ENCODE measurements at regions not wholly inside any gene's neighbourhood (a gene's known extent, or its start where the extent isn't known, plus 50 kb on each side); places are given as distances from the start of the nearest gene placed in this dataset.
"Not testable (repeated sequence)": the region's sequence is repeated elsewhere in the genome, so short reads cannot be mapped to it uniquely, and the experiment has no call there.

GRCh38 chr18:67131498-67131897, 385.0 kb downstream of the DSEL start:
- DNase-seq, result no peak

- not testable (repeated sequence) for DNase-seq
Measured at GRCh38 chr18:67126751-67127150, 389.8 kb downstream of the DSEL start.

- no peak for DNase-seq
Measured at GRCh38 chr18:67123901-67124300, 392.6 kb downstream of the DSEL start.

DNA sequence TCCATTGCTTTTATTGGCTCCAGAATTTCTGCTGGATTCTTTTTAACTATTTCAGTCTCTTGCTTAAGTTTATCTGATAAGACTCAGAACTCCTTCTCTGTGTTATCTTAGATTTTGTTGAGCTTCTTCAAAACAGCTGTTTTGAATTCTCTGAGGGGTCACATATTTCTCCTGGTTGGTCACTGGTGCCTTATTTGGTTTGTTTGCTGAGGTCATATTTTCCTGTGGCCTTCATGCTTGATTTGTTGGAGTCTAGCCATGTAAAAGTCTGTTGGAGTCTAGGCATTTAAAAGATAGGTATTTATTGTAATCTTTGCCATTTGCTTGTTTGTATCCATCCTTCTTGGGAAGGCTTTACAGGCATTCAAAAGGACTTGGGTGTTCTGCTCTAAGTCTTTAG, 398.7 kb downstream of the DSEL start:
- DNase-seq, result no peak

- DNase-seq, result no peak
Measured at GRCh38 chr18:67109535-67109934, 407.0 kb downstream of the DSEL start.

GRCh38 chr18:67108894-67109293, 407.6 kb downstream of the DSEL start:
- DNase-seq, result no peak

- DNase-seq, result peak; percentile 67
Measured at GRCh38 chr18:67104700-67105284, 411.7 kb downstream of the DSEL start.

GRCh38 chr18:67094123-67094522, 422.4 kb downstream of the DSEL start:
- DNase-seq, result no peak

DNA sequence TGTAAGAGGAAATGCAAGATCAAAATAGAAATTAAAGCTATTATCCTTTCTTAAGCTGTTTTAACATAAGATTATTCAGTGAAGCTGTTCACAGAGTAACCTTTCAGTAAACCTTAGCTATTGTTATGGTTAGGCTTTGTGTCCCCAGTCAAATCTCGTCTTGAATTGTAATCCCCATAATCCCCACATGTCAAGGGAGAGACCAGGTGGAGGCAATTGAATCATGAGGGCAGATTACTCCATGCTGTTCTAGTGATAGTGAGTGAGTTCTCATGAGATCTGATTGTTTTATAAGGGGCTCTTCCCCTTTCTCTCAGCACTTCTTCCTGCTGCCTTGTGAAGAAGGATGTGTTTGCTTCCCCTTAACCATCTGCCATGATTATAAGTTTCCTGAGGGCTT, 424.4 kb downstream of the DSEL start:
- DNase-seq, result no peak

- DNase-seq, result no peak
Measured at GRCh38 chr18:67081482-67082211, 434.9 kb downstream of the DSEL start.

DNA sequence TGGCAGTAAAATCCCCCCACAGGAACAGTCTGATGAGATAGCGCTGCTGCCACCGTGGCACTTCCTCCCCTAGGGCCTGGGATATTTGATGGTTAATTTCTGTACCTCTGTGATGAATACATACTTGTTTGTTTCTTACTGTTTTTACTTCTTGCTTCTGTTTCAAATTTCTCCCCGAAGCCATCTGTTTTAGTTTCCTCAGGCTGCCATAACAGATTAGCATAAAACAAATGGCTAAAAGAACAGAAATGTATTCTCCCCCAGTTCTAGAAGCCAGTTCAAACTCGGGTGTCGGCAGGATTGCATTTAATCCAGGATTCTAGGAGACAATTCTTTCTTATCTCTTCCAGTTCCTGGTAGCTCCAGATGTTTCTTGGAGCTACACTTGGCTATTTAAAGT, 435.9 kb downstream of the DSEL start:
- no peak for DNase-seq

GRCh38 chr18:67074309-67074708, 442.2 kb downstream of the DSEL start:
- peak; percentile 6 for DNase-seq

GRCh38 chr18:67072791-67073190, 443.7 kb downstream of the DSEL start:
- DNase-seq, result peak; percentile 9

- no peak for DNase-seq
Measured at GRCh38 chr18:67068608-67069007, 447.9 kb downstream of the DSEL start.

DNA sequence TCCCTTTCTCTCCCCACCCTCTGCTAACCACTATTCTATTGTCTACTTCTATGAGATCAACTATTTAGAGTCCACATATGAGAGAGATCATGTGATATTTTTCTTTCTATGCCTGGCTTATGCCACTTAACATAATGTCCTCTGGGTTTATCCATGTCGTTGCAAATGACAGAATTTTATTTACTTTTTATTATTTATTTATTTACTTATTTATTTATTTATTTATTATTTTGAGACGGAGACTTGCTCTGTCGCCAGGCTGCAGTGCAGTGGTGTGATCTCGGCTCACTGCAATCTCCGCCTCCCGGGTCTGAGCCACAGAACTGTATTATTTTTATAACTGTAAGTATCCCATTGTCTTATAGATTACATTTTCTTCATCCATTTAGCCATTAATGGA, 443.4 kb upstream of the CDH19 start:
- no peak for DNase-seq

DNA sequence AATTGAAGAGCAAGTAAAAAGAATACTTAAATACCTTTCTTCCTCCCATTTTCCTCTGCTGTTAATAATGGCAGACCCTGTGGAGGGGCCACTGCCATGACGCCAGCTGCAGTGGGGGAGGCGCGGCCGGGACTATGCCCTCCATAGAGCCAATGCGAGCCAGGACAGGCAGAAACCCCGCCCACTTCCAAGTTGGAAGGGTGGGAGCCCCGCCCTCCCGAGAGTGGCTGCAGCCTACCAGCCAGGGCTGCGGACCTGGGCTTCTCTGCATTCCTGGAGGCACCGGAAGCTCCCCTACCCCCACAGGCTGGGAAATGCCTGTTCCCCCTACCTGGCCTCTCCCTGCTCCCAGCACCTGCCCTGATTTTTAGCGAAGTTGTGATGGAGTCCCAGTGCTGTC, 439.4 kb upstream of the CDH19 start:
- DNase-seq, result no peak

GRCh38 chr18:67041334-67041733, 437.4 kb upstream of the CDH19 start:
- no peak for DNase-seq

DNA sequence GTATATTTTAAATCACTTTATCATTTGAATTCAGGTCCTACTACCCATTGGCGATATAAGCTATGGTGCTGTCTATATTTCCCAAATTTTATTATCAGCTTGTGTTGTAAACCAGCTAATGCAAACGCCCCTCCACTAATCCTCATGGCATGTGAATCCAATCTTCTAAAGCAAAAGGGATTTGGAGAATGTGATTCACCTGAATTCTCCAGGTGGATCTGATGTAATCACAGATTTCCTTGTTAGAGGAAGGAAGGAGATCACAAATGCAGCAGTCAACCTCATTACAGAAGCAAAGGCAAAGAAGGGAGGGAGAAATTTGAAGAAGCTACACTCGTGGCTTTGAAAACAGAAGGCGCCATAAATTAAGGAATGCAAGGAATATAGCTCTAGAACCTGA, 431.1 kb upstream of the CDH19 start:
- DNase-seq, result no peak

DNA sequence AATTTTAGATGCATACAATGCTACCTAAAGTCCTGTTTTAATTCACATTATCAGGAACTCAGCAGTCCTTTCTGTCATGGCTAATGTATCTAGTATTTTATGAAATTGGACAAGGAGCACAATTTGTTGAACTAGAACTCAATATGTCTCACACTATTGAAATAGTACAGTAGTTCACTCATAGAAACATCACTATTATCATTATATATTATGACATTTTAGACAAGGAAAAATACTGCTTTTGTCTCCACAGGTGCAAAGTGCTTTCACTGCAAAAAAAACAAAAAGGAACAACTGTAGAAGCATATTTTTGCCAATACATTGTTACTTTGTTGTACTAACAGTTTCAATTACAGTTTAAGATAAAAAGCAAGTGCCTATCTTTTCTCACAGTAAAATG, 419.2 kb upstream of the CDH19 start:
- DNase-seq, result no peak

DNA sequence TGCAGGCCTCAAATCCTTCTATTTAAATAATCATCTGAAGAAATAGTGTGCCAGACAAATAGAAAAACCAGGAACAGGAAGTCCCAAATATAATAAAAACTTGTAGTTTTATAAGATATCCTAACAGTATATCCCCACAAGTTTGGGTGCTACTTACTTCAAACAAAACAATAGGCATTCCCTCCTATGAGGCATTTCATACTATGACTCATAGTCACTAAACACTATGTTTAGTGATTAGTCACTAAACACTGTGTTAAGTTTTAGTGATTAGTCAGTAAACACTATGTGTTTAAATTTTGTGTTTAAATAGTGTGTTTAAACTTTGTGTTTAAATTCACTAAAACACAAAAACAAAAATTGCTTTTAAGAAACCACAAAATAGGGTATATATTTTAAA, 407.0 kb upstream of the CDH19 start:
- no peak for DNase-seq

- no peak for DNase-seq
Measured at GRCh38 chr18:67007999-67008398, 404.1 kb upstream of the CDH19 start.

DNA sequence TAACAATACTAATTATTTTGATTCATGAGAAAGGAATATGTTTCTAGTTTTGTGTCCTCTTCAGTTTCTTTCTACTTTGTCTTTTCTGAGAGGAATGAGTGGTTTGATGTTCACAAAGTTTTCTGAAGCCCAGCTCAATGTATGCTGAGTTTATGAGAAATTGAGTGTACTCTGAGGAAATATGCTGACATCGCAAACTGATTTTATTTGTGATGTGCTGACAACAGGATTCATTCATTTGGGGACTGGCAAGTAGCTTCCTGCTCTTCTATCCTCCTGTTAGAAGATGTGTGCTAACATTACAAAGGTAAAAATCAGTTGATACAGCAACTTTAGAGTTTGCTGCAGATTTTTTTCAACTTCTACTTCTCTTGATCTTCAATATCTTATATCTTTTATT, 403.2 kb upstream of the CDH19 start:
- no peak for DNase-seq

GRCh38 chr18:67001052-67001451, 397.2 kb upstream of the CDH19 start:
- DNase-seq, result no peak

- DNase-seq, result no peak
Measured at GRCh38 chr18:66999003-66999402, 395.1 kb upstream of the CDH19 start.

DNA sequence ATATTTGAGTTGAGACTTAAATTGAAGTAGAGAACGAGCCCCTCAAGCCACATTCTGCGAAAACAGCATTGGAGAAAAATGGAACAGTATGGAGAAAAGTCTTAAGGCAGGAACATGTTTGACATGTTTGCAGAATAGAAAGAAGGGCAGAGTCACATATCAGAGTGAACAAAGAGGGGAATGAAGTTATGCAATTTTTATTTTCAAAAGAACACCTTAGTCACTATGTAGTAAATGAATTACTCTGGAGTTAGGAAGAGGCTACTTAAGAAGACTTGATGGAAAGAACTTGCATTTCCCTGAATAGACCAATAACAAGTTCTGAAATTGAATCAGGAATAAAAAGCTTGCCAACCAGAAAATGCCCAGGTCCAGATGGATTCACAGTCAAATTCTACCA, 391.4 kb upstream of the CDH19 start:
- DNase-seq, result no peak

All from NCI-H345 (cell line).